GM19463 (cell line): ENCODE measurements at regions not wholly inside any gene's neighbourhood (a gene's known extent, or its start where the extent isn't known, plus 50 kb on each side); places are given as distances from the start of the nearest gene placed in this dataset.
"Not testable (repeated sequence)": the region's sequence is repeated elsewhere in the genome, so short reads cannot be mapped to it uniquely, and the experiment has no call there.

ENCODE experiments used
- ATAC-seq: cut with Tn5 transposase; IDR thresholded peaks from one replicate; pipeline ENCODE4 v1.9.1; 2021; ENCODE audit warnings: mild to moderate bottlenecking, moderate library complexity; ENCODE audit not compliant: unreplicated experiment

GRCh38 chr10:125407557-125407956 lies 247.2 kb upstream of the CTBP2 start:
- no peak for ATAC-seq

- no peak for ATAC-seq
These were observed 246.7 kb upstream of the CTBP2 start for GRCh38 chr10:125407000-125407502.

- ATAC-seq = not testable (repeated sequence)
These were observed 244.5 kb upstream of the CTBP2 start for GRCh38 chr10:125404902-125405301.

GRCh38 chr10:125401462-125401861 lies 241.1 kb upstream of the CTBP2 start:
- no peak for ATAC-seq

GRCh38 chr10:125399289-125399688 lies 238.9 kb upstream of the CTBP2 start:
- ATAC-seq = no peak

GRCh38 chr10:125398270-125398669 lies 237.9 kb upstream of the CTBP2 start:
- no peak for ATAC-seq

- ATAC-seq = no peak
These were observed 237.2 kb upstream of the CTBP2 start for GRCh38 chr10:125397608-125398007.

GRCh38 chr10:125396676-125397075 lies 236.3 kb upstream of the CTBP2 start:
- no peak for ATAC-seq

- no peak for ATAC-seq
These were observed 232.2 kb upstream of the CTBP2 start for GRCh38 chr10:125392609-125393008.

GRCh38 chr10:125392154-125392553 lies 231.8 kb upstream of the CTBP2 start:
- ATAC-seq = no peak

- no peak for ATAC-seq
These were observed 229.3 kb upstream of the CTBP2 start for GRCh38 chr10:125389648-125390047.

- ATAC-seq = no peak
These were observed 219.2 kb upstream of the CTBP2 start for GRCh38 chr10:125379592-125379991.

- ATAC-seq = no peak
These were observed 217.0 kb upstream of the CTBP2 start for GRCh38 chr10:125377368-125377767.

- no peak for ATAC-seq
These were observed 214.8 kb upstream of the CTBP2 start for GRCh38 chr10:125375210-125375609.

GRCh38 chr10:125373546-125373945 lies 213.2 kb upstream of the CTBP2 start:
- ATAC-seq = no peak

- no peak for ATAC-seq
These were observed 210.2 kb upstream of the CTBP2 start for GRCh38 chr10:125370578-125370977.

GRCh38 chr10:125369382-125370326 lies 209.3 kb upstream of the CTBP2 start:
- no peak for ATAC-seq

GRCh38 chr10:125368146-125368545 lies 207.8 kb upstream of the CTBP2 start:
- no peak for ATAC-seq

- no peak for ATAC-seq
These were observed 203.4 kb upstream of the CTBP2 start for GRCh38 chr10:125363791-125364190.

GRCh38 chr10:125362950-125363349 lies 202.6 kb upstream of the CTBP2 start:
- ATAC-seq = no peak

- no peak for ATAC-seq
These were observed 199.0 kb upstream of the CTBP2 start for GRCh38 chr10:125359401-125359800.

GRCh38 chr10:125355657-125356056 lies 195.3 kb upstream of the CTBP2 start:
- ATAC-seq = no peak
